ENCODE measurements at regions not wholly inside any gene's neighbourhood (a gene's known extent, or its start where the extent isn't known, plus 50 kb on each side); places are given as distances from the start of the nearest gene placed in this dataset.

GRCh38 chr1:242827538-242827937, 303.0 kb upstream of the PLD5 start:
- H3K9me3 ChIP-seq: no peaks in the 10 kb centered on the region
- no peaks in the 10 kb centered on the region for H3K36me3 ChIP-seq
- H3K4me3 ChIP-seq: no peak overlapping the region
- no peak overlapping the region for H3K27ac ChIP-seq
- TF ChIP-seq, protein P1, sequence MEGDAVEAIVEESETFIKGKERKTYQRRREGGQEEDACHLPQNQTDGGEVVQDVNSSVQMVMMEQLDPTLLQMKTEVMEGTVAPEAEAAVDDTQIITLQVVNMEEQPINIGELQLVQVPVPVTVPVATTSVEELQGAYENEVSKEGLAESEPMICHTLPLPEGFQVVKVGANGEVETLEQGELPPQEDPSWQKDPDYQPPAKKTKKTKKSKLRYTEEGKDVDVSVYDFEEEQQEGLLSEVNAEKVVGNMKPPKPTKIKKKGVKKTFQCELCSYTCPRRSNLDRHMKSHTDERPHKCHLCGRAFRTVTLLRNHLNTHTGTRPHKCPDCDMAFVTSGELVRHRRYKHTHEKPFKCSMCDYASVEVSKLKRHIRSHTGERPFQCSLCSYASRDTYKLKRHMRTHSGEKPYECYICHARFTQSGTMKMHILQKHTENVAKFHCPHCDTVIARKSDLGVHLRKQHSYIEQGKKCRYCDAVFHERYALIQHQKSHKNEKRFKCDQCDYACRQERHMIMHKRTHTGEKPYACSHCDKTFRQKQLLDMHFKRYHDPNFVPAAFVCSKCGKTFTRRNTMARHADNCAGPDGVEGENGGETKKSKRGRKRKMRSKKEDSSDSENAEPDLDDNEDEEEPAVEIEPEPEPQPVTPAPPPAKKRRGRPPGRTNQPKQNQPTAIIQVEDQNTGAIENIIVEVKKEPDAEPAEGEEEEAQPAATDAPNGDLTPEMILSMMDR (IDR thresholded peaks at IDR 0.05): no peak
- TF ChIP-seq POLR2A (IDR thresholded peaks at IDR 0.05): no peak
- no peak for DNase-seq
- H3K4me1 ChIP-seq: no peaks in the 10 kb centered on the region
- no peaks in the 10 kb centered on the region for H3K27me3 ChIP-seq

GRCh38 chr1:242826701-242827336, 302.3 kb upstream of the PLD5 start:
- no peak overlapping the region for H3K4me3 ChIP-seq
- no peaks in the 10 kb centered on the region for H3K36me3 ChIP-seq
- H3K9me3 ChIP-seq: no peaks in the 10 kb centered on the region
- no peak for TF ChIP-seq POLR2A (IDR thresholded peaks at IDR 0.05)
- TF ChIP-seq, protein P1 (IDR thresholded peaks at IDR 0.05): no peak
- H3K4me1 ChIP-seq: no peaks in the 10 kb centered on the region
- no peak overlapping the region for H3K27ac ChIP-seq
- DNase-seq: no peak
- no peaks in the 10 kb centered on the region for H3K27me3 ChIP-seq

DNA sequence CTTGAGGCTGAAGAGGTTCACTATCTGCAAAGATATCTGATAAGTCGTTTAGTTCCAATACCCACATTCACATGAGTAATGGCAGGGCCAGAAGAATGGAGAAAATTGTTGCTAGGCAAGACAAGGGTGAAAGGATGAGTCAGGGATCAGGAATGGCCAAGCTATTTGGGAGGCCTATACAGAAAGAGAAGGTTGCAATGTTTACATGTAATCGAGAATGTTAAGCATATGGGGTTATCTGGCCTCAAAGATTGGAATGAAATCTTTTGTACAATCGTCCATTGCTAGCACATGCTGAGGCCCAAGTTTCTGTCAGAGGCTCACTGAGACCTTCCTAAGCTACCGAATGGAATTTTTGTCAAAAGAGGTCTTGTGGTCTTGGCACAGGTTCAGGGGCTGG, 299.9 kb upstream of the PLD5 start:
- H3K27me3 ChIP-seq: no peaks in the 10 kb centered on the region
- H3K4me1 ChIP-seq: no peaks in the 10 kb centered on the region
- no peak overlapping the region for H3K4me3 ChIP-seq
- no peak overlapping the region for H3K27ac ChIP-seq
- TF ChIP-seq POLR2A (IDR thresholded peaks at IDR 0.05): no peak
- TF ChIP-seq, protein P1 (IDR thresholded peaks at IDR 0.05): no peak
- H3K36me3 ChIP-seq: no peaks in the 10 kb centered on the region
- no peaks in the 10 kb centered on the region for H3K9me3 ChIP-seq
- no peak for DNase-seq

GRCh38 chr1:242813490-242814091, 289.1 kb upstream of the PLD5 start:
- TF ChIP-seq POLR2A (IDR thresholded peaks at IDR 0.05): no peak
- TF ChIP-seq, protein P1 (IDR thresholded peaks at IDR 0.05): no peak
- no peak for DNase-seq
- H3K27ac ChIP-seq: no peak overlapping the region
- H3K4me1 ChIP-seq: no peaks in the 10 kb centered on the region
- H3K9me3 ChIP-seq: no peaks in the 10 kb centered on the region
- H3K27me3 ChIP-seq: no peaks in the 10 kb centered on the region
- H3K36me3 ChIP-seq: no peaks in the 10 kb centered on the region
- H3K4me3 ChIP-seq: no peak overlapping the region

DNA sequence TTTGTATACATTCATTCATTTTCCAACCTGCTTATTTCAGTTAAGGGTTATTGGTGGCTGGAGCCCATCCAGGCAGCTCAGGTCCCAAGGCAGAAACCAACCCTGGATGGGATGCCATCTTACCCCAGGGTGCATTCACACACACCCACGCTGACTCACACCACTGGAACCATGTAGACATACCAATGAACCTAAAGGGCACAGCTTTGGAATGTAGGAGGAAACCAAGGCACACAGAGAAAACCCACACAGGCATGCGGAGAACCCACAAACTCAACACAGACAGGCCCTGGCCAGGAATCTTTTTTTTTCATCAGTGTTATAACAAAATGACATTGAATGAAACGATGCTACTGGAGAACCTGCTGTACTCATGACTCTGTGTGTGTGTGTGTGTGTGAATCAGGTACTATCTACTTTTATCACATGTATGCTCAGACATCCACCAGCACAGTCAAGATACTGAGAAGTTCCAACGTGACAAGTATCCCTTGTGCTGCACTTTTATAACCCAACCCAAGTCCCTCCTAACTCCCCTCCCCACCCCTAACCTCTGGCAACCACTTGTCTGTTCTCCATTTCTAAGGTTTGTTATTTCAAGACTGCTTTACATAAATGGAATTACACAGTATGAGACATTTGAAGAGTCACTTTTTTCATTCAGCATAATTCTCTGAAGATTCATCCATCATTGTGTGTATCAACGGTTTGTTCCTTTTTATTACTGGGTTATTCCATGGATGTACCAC, 286.8 kb upstream of the PLD5 start:
- Histone ChIP-seq H3K36me3 (no peaks in the 10 kb centered on the region), H3K4me1 (no peaks in the 10 kb centered on the region), H3K9me3 (no peaks in the 10 kb centered on the region), H3K4me3 (no peak overlapping the region), H3K27ac (no peak overlapping the region), H3K27me3 (no peaks in the 10 kb centered on the region)
- DNase-seq: no peak
- TF ChIP-seq, protein P1 (IDR thresholded peaks at IDR 0.05): no peak
- TF ChIP-seq POLR2A (IDR thresholded peaks at IDR 0.05): no peak

Data from Peyer's patch (tissue), 4 donors.